CD14-positive monocyte (primary cell): ENCODE measurements at regions not wholly inside any gene's neighbourhood (a gene's known extent, or its start where the extent isn't known, plus 50 kb on each side); places are given as distances from the start of the nearest gene placed in this dataset.

ENCODE experiments used
- DNase-seq, 3 donors: peaks; one replicate each; pipeline ENCODE4 v3.0.0-alpha.2; 2011 to 2022
- H2AFZ ChIP-seq: 2 replicates; pipeline ENCODE4 v1.6.0; 2012; ENCODE audit warnings: mild to moderate bottlenecking, low read depth, low read length, inconsistent platforms; ENCODE audit not compliant: insufficient read depth, poor library complexity, severe bottlenecking
- H3K27ac ChIP-seq, 2 donors: 1 replicate in 1 of 2; 2 replicates in 1 of 2; pipeline ENCODE4 v1.5.1; 2012 to 2013; ENCODE audit warnings: low read length in 2 of 2, control low read depth in 1 of 2, inconsistent platforms in 1 of 2, low read depth in 1 of 2, mild to moderate bottlenecking in 1 of 2
- H3K27me3 ChIP-seq, 2 donors: one replicate each; pipeline versions ENCODE4 v1.6.0 to v1.6.1; 2011 to 2013; ENCODE audit warnings: low read length in 2 of 2; ENCODE audit not compliant: control insufficient read depth in 2 of 2, insufficient read depth in 2 of 2
- H3K36me3 ChIP-seq, 2 donors: replicated peaks in 1 of 2; 1 replicate in 1 of 2; 2 replicates in 1 of 2; pipeline versions ENCODE4 v1.5.1 to v1.6.1; 2012 to 2013; ENCODE audit warnings: low read length in 2 of 2, control low read depth in 1 of 2, inconsistent platforms in 1 of 2, mild to moderate bottlenecking in 1 of 2; ENCODE audit not compliant: insufficient read depth in 2 of 2, control insufficient read depth in 1 of 2
- H3K4me1 ChIP-seq, 2 donors: 1 replicate in 1 of 2; 2 replicates in 1 of 2; pipeline versions ENCODE4 v1.5.1 to v1.6.1; 2012 to 2013; ENCODE audit warnings: low read length in 2 of 2, control low read depth in 1 of 2, inconsistent platforms in 1 of 2, mild to moderate bottlenecking in 1 of 2, moderate library complexity in 1 of 2; ENCODE audit not compliant: insufficient read depth in 2 of 2, control insufficient read depth in 1 of 2
- H3K4me2 ChIP-seq: replicated peaks from 2 replicates; pipeline ENCODE3; 2012; ENCODE audit warnings: low read length, moderate library complexity, mild to moderate bottlenecking; ENCODE audit not compliant: poor library complexity, severe bottlenecking; ENCODE audit errors: extremely low read depth
- H3K4me3 ChIP-seq, 3 experiments: fragments of 200-600 bp in 1 of 3; sonication (generic) in 1 of 3; replicated peaks in 1 of 3; 1 replicate in 2 of 3; 2 replicates in 1 of 3; pipeline ENCODE4 v1.5.1; 2011 to 2013; ENCODE audit warnings: low read length in 3 of 3, mild to moderate bottlenecking in 3 of 3, control low read depth in 2 of 3, low read depth in 2 of 3, inconsistent platforms in 1 of 3, moderate library complexity in 1 of 3
- H3K79me2 ChIP-seq: 2 replicates; pipeline ENCODE4 v1.6.0; 2012; ENCODE audit warnings: mild to moderate bottlenecking, control low read depth, inconsistent platforms, low read length, moderate library complexity; ENCODE audit not compliant: insufficient read depth
- H3K9ac ChIP-seq: 2 replicates; pipeline ENCODE4 v1.6.0; 2017; ENCODE audit warnings: low read length, mild to moderate bottlenecking; ENCODE audit not compliant: insufficient read depth, poor library complexity, severe bottlenecking
- H3K9me3 ChIP-seq, 2 donors: replicated peaks in 1 of 2; 1 replicate in 1 of 2; 2 replicates in 1 of 2; pipeline versions ENCODE4 v1.5.1 to v1.6.1; 2012 to 2013; ENCODE audit warnings: low read length in 2 of 2, control low read depth in 1 of 2; ENCODE audit not compliant: control insufficient read depth in 1 of 2, insufficient read depth in 1 of 2
- H4K20me1 ChIP-seq: 2 replicates; pipeline ENCODE4 v1.6.0; 2012; ENCODE audit warnings: mild to moderate bottlenecking, low read length, control low read depth, moderate library complexity; ENCODE audit not compliant: insufficient read depth
- H3K27ac Mint-ChIP-seq, 7 donors: one replicate each; pipeline ENCODE4 v1.8.0; 2020; ENCODE audit warnings: mild to moderate bottlenecking in 7 of 7, mixed read lengths in 7 of 7, moderate library complexity in 6 of 7, inconsistent platforms in 2 of 7
- H3K27me3 Mint-ChIP-seq, 3 donors: one replicate each; pipeline ENCODE4 v1.8.0; 2021 to 2022; ENCODE audit warnings: low read depth in 3 of 3, mild to moderate bottlenecking in 3 of 3, mixed read lengths in 3 of 3, moderate library complexity in 3 of 3, inconsistent platforms in 1 of 3
- H3K36me3 Mint-ChIP-seq, 2 donors: one replicate each; pipeline ENCODE4 v1.8.0; 2020; ENCODE audit warnings: mixed read lengths in 2 of 2, inconsistent platforms in 1 of 2, mild to moderate bottlenecking in 1 of 2
- H3K4me1 Mint-ChIP-seq: one replicate; pipeline ENCODE4 v1.8.0; 2020; ENCODE audit warnings: mild to moderate bottlenecking, mixed read lengths
- H3K4me3 Mint-ChIP-seq, 2 donors: one replicate each; pipeline ENCODE4 v1.8.0; 2020; ENCODE audit warnings: mild to moderate bottlenecking in 2 of 2, mixed read lengths in 2 of 2, moderate library complexity in 1 of 2
- H3K9me3 Mint-ChIP-seq, 7 donors: one replicate each; pipeline ENCODE4 v1.8.0; 2020 to 2022; ENCODE audit warnings: mixed read lengths in 7 of 7, mild to moderate bottlenecking in 6 of 7, moderate library complexity in 6 of 7, inconsistent platforms in 2 of 7
- CTCF ChIP-seq: fragments of 200-600 bp; IDR thresholded peaks from one replicate; pipeline ENCODE4 v1.8.0; 2022; ENCODE audit warnings: antibody characterized with exemption, mild to moderate bottlenecking
- WGBS: methylation state at CpG from one replicate; pipeline ENCODE4 v1.1.5; 2013; ENCODE audit warnings: missing lambda C conversion rate; ENCODE audit not compliant: insufficient coverage; 5-methylcytosine and 5-hydroxymethylcytosine counted together
- intact Hi-C, 2 donors: fragments of 100-400 bp; cut with micrococcal nuclease; formaldehyde crosslinking; loops; one replicate each; pipeline versions ENCODE4 v1.15.0 to v1.15.1; 2023

- Histone ChIP-seq H3K9ac (no peak overlapping the region), H3K79me2 (no peaks in the 10 kb centered on the region), H3K9me3 (no peaks in the 10 kb centered on the region), H3K4me1 (peaks cover 22 to 24% of the 10 kb centered on the region in 2 donors), H3K27ac (no peak overlapping the region), H3K4me2 (no peak overlapping the region), H3K36me3 (no peaks in the 10 kb centered on the region), H2AFZ (no peak overlapping the region), H3K4me3 (no peak overlapping the region), H3K27me3 (peaks cover 0 to 4% of the 10 kb centered on the region in 2 donors), H4K20me1 (no peaks in the 10 kb centered on the region)
- no peak for DNase-seq
- no peak overlapping the region for H3K4me3 Mint-ChIP-seq
- peaks cover 29% of the 10 kb centered on the region for H3K4me1 Mint-ChIP-seq
- H3K9me3 Mint-ChIP-seq: peaks cover 0 to 6% (median 0%) of the 10 kb centered on the region in 7 donors
- peak overlapping the region in 1 of 7 donors; percentile 15 for H3K27ac Mint-ChIP-seq
- H3K36me3 Mint-ChIP-seq: no peaks in the 10 kb centered on the region
- TF ChIP-seq CTCF: no peak
- peaks cover 6 to 18% (median 12%) of the 10 kb centered on the region in 3 donors for H3K27me3 Mint-ChIP-seq
- intact Hi-C loops: no loop called here
- 100% methylated on average over 3 of the region's 11 CpGs for WGBS
Observed at GRCh38 chr6:22149501-22150367, 147.1 kb downstream of the PRL start.

DNA sequence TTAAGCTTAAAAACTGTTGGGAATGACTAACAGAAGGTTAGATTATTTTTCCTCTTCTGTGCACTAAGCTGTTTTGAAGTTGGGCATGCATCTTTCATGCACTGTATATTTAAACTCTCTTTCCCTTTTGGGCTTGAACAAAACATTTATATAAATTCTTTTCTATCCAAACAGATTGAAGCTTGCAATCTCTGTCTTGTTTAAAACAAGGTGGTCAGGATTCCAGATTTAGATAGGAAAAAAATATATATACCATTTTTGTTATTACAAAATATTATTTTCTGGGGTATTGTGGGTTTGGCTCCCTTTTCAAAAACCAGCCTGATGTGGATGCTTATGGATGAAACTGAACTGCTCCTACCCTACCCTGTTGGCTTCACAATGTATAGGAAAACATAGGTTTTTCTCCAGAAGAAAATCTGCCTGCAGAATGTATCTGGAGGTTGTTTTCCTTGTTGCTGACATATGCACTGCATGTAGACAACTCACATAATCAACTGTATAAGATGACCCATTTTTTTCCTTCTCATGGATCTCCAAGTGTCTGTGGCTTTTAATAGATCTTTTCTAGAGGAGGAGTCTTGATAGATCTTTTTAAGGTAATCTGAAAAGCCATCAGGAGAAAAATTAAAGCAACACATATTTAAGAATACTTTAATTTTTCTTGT lies 146.3 kb downstream of the PRL start:
- H3K27ac Mint-ChIP-seq: no peak overlapping the region
- Histone ChIP-seq H3K27me3 (peaks cover 0 to 4% of the 10 kb centered on the region in 2 donors), H4K20me1 (no peaks in the 10 kb centered on the region), H3K9me3 (no peaks in the 10 kb centered on the region), H3K4me1 (peaks cover 22 to 24% of the 10 kb centered on the region in 2 donors), H3K36me3 (no peaks in the 10 kb centered on the region), H3K79me2 (no peaks in the 10 kb centered on the region), H2AFZ (no peak overlapping the region), H3K27ac (no peak overlapping the region), H3K4me2 (no peak overlapping the region), H3K4me3 (no peak overlapping the region), H3K9ac (no peak overlapping the region)
- no peak overlapping the region for H3K4me3 Mint-ChIP-seq
- H3K36me3 Mint-ChIP-seq: no peaks in the 10 kb centered on the region
- peaks cover 0 to 6% (median 0%) of the 10 kb centered on the region in 7 donors for H3K9me3 Mint-ChIP-seq
- H3K27me3 Mint-ChIP-seq: peaks cover 7 to 18% (median 12%) of the 10 kb centered on the region in 3 donors
- DNase-seq: no peak
- intact Hi-C loops: no loop called here
- H3K4me1 Mint-ChIP-seq: peaks cover 29% of the 10 kb centered on the region
- no peak for TF ChIP-seq CTCF
